Kidney tubule cell (primary cell): ENCODE measurements at regions not wholly inside any gene's neighbourhood (a gene's known extent, or its start where the extent isn't known, plus 50 kb on each side); places are given as distances from the start of the nearest gene placed in this dataset.

Source experiments
- DNase-seq: peaks from one replicate; pipeline ENCODE4 v3.0.0-alpha.2; 2018; ENCODE audit warnings: low spot score

- no peak for DNase-seq
Observed at GRCh38 chr17:55668312-55668920, 54.2 kb downstream of the TMEM100 start.

- no peak for DNase-seq
Observed at GRCh38 chr17:55666806-55667205, 55.9 kb downstream of the TMEM100 start.

GRCh38 chr17:55664287-55664686 is 58.4 kb downstream of the TMEM100 start:
- no peak for DNase-seq

- DNase-seq = no peak
Observed at GRCh38 chr17:55663400-55663799, 59.3 kb downstream of the TMEM100 start.

GRCh38 chr17:55661963-55662834 is 60.5 kb downstream of the TMEM100 start:
- DNase-seq = no peak

GRCh38 chr17:55661256-55661758 is 61.4 kb downstream of the TMEM100 start:
- no peak for DNase-seq

- DNase-seq = no peak
Observed at GRCh38 chr17:55660178-55660886, 62.3 kb downstream of the TMEM100 start.

- no peak for DNase-seq
Observed at GRCh38 chr17:55659661-55660060, 63.0 kb downstream of the TMEM100 start.

- DNase-seq = no peak
Observed at GRCh38 chr17:55655777-55656176, 66.9 kb downstream of the TMEM100 start.

GRCh38 chr17:55654821-55655220 is 67.8 kb downstream of the TMEM100 start:
- DNase-seq = no peak

- no peak for DNase-seq
Observed at GRCh38 chr17:55654022-55654421, 68.6 kb downstream of the TMEM100 start.

GRCh38 chr17:55652825-55653224 is 69.8 kb downstream of the TMEM100 start:
- DNase-seq = no peak

GRCh38 chr17:55652114-55652823 is 70.4 kb downstream of the TMEM100 start:
- DNase-seq = no peak

GRCh38 chr17:55649957-55650597 is 72.6 kb downstream of the TMEM100 start:
- DNase-seq = no peak

- no peak for DNase-seq
Observed at GRCh38 chr17:55648086-55648485, 74.6 kb downstream of the TMEM100 start.

GRCh38 chr17:55645361-55645760 is 77.3 kb downstream of the TMEM100 start:
- no peak for DNase-seq

- no peak for DNase-seq
Observed at GRCh38 chr17:55644346-55644745, 78.3 kb downstream of the TMEM100 start.

- DNase-seq = no peak
Observed at GRCh38 chr17:55642741-55643140, 79.9 kb downstream of the TMEM100 start.

GRCh38 chr17:55641676-55642081 is 81.0 kb downstream of the TMEM100 start:
- DNase-seq = peak; percentile 53

GRCh38 chr17:55639096-55639495 is 83.6 kb downstream of the TMEM100 start:
- no peak for DNase-seq

- DNase-seq = no peak
Observed at GRCh38 chr17:55635253-55635914, 87.3 kb downstream of the TMEM100 start.
